Activated CD8-positive, alpha-beta T cell treated with anti-CD3 and anti-CD28 coated beads for 36 hours (primary cell): ENCODE measurements at regions not wholly inside any gene's neighbourhood (a gene's known extent, or its start where the extent isn't known, plus 50 kb on each side); places are given as distances from the start of the nearest gene placed in this dataset.

Experiments
- ATAC-seq: fragments of 200-7000 bp; cut with Tn5 transposase; one replicate; pipeline ENCODE4 v1.10.0; 2021; ENCODE audit warnings: mild to moderate bottlenecking, moderate library complexity
- CTCF ChIA-PET: fragments of 350-600 bp; sonication (Branson Sonifier 250); formaldehyde crosslinking; loops from one replicate; lab custom pipeline; 2021; ENCODE audit warnings: antibody characterized with exemption; lab: Charles Lee
- POLR2A ChIA-PET: fragments of 350-600 bp; sonication (Branson Sonifier 250); formaldehyde crosslinking; loops from one replicate; lab custom pipeline; 2021; ENCODE audit warnings: antibody characterized with exemption; lab: Charles Lee
- DNase-seq: peaks from one replicate; pipeline ENCODE4 v3.0.0-alpha.2; 2020
- H3K27ac Mint-ChIP-seq: one replicate; pipeline ENCODE4 v1.8.0; 2021; ENCODE audit warnings: mild to moderate bottlenecking, mixed read lengths
- H3K27me3 Mint-ChIP-seq: one replicate; pipeline ENCODE4 v1.8.0; 2021; ENCODE audit warnings: mixed read lengths
- H3K36me3 Mint-ChIP-seq: one replicate; pipeline ENCODE4 v1.8.0; 2021; ENCODE audit warnings: low read depth, mixed read lengths
- H3K4me1 Mint-ChIP-seq: one replicate; pipeline ENCODE4 v1.8.0; 2021; ENCODE audit warnings: low read depth, mixed read lengths
- H3K4me3 Mint-ChIP-seq: one replicate; pipeline ENCODE4 v1.8.0; 2021; ENCODE audit warnings: mild to moderate bottlenecking, moderate library complexity, mixed read lengths
- H3K9me3 Mint-ChIP-seq: one replicate; pipeline ENCODE4 v1.8.0; 2021; ENCODE audit warnings: mixed read lengths
- intact Hi-C: fragments of 100-400 bp; cut with micrococcal nuclease; formaldehyde crosslinking; loops from one replicate; pipeline ENCODE4 v1.10.0; 2022
- TF ChIP-seq, protein P1 (sequence below): fragments of 200-600 bp; IDR thresholded peaks from one replicate; pipeline ENCODE4 v1.8.0; 2022; ENCODE audit warnings: antibody characterized with exemption, mild to moderate bottlenecking

GRCh38 chr2:129428086-129428660 is 551.3 kb upstream of the RAB6C start:
- no peak for DNase-seq
- Mint-ChIP-seq H3K4me3 (no peak overlapping the region), H3K4me1 (no peaks in the 10 kb centered on the region), H3K36me3 (no peaks in the 10 kb centered on the region), H3K9me3 (peaks cover 4% of the 10 kb centered on the region), H3K27me3 (peaks cover 6% of the 10 kb centered on the region), H3K27ac (no peak overlapping the region)
- TF ChIP-seq, protein P1, sequence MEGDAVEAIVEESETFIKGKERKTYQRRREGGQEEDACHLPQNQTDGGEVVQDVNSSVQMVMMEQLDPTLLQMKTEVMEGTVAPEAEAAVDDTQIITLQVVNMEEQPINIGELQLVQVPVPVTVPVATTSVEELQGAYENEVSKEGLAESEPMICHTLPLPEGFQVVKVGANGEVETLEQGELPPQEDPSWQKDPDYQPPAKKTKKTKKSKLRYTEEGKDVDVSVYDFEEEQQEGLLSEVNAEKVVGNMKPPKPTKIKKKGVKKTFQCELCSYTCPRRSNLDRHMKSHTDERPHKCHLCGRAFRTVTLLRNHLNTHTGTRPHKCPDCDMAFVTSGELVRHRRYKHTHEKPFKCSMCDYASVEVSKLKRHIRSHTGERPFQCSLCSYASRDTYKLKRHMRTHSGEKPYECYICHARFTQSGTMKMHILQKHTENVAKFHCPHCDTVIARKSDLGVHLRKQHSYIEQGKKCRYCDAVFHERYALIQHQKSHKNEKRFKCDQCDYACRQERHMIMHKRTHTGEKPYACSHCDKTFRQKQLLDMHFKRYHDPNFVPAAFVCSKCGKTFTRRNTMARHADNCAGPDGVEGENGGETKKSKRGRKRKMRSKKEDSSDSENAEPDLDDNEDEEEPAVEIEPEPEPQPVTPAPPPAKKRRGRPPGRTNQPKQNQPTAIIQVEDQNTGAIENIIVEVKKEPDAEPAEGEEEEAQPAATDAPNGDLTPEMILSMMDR = no peak
- ATAC-seq = no peak
- intact Hi-C loops = no loop called here
- POLR2A ChIA-PET = no interaction called here
- CTCF ChIA-PET = no interaction called here

DNA sequence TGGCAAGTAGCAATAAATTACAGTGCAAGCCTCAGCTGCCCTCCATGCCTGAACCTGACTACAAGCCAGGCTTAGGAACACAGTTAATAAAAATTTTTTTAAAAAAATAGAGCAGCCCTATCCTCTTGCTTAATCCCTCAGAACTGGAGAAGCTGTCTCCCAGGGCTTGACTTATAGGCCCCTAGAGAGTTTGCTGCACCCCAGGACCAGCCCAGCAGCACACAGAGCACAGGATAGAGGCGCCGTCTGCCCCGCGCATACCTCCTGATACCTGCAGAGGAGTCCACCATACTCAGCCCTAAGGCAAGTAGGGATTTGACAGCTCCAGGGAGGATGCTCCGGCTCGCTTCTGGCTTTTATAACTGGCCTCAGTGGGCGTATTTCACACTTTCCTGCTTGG is 548.6 kb upstream of the RAB6C start:
- POLR2A ChIA-PET = no interaction called here

GRCh38 chr2:129431881-129432280 is 547.6 kb upstream of the RAB6C start:
- Mint-ChIP-seq H3K27me3 (peaks cover 4% of the 10 kb centered on the region), H3K4me1 (no peaks in the 10 kb centered on the region), H3K36me3 (no peaks in the 10 kb centered on the region), H3K4me3 (no peak overlapping the region), H3K27ac (no peak overlapping the region), H3K9me3 (no peaks in the 10 kb centered on the region)
- ATAC-seq (no peak), DNase-seq (no peak)
- POLR2A ChIA-PET = no interaction called here
- intact Hi-C loops = no loop called here
- TF ChIP-seq, protein P1 = no peak
- CTCF ChIA-PET = no interaction called here

More for the DNA sequence above, 548.6 kb upstream of the RAB6C start:
- CTCF ChIA-PET = no interaction called here
- ATAC-seq = no peak
- TF ChIP-seq, protein P1 = no peak
- DNase-seq = no peak
- Mint-ChIP-seq H3K4me1 (no peaks in the 10 kb centered on the region), H3K36me3 (no peaks in the 10 kb centered on the region), H3K27me3 (peaks cover 6% of the 10 kb centered on the region), H3K9me3 (no peaks in the 10 kb centered on the region), H3K4me3 (no peak overlapping the region), H3K27ac (no peak overlapping the region)
- intact Hi-C loops = no loop called here

GRCh38 chr2:129436809-129437208 is 542.7 kb upstream of the RAB6C start:
- H3K27ac Mint-ChIP-seq = no peak overlapping the region
- no peaks in the 10 kb centered on the region for H3K36me3 Mint-ChIP-seq
- CTCF ChIA-PET = no interaction called here
- no peaks in the 10 kb centered on the region for H3K4me1 Mint-ChIP-seq
- TF ChIP-seq, protein P1 = no peak
- H3K9me3 Mint-ChIP-seq = no peaks in the 10 kb centered on the region
- no peak for DNase-seq
- H3K4me3 Mint-ChIP-seq = no peak overlapping the region
- intact Hi-C loops = no loop called here
- no peak for ATAC-seq
- POLR2A ChIA-PET = no interaction called here
- no peaks in the 10 kb centered on the region for H3K27me3 Mint-ChIP-seq

DNA sequence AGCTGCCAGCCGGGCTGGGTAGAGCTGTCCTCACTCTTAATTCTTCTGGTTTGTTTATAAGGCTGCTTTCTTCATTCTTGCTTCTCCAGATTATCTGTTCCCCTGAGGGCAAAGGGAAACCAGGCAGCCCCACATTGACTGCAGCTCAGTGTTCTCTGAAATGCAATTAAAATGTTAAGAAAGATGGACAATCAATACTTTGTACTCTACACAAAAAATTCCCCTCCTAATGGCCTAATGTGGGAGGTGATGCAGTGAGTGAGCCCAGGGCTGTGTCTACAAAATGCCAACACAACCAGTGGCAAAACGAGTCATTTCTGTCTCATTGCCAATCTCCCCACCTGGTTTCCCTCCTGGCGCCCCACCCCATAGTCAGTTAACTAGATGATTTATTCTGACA is 541.7 kb upstream of the RAB6C start:
- DNase-seq = no peak
- TF ChIP-seq, protein P1 = no peak
- intact Hi-C loops = no loop called here
- Mint-ChIP-seq H3K4me1 (no peaks in the 10 kb centered on the region), H3K9me3 (no peaks in the 10 kb centered on the region), H3K27ac (no peak overlapping the region), H3K27me3 (no peaks in the 10 kb centered on the region), H3K36me3 (no peaks in the 10 kb centered on the region), H3K4me3 (no peak overlapping the region)
- CTCF ChIA-PET = interaction anchor here (1.0 kb wide), 1 partner anchor 12 kb away, joined by 3 read pairs; no protein-coding TSS in a partner anchor
- ATAC-seq = no peak
- POLR2A ChIA-PET = no interaction called here
